DOHH2 (cell line): ENCODE measurements at regions not wholly inside any gene's neighbourhood (a gene's known extent, or its start where the extent isn't known, plus 50 kb on each side); places are given as distances from the start of the nearest gene placed in this dataset.

Experiments
- EZH2phosphoT487 ChIP-seq: fragments of 200-600 bp; sonication (generic); IDR thresholded peaks from 2 replicates; pipeline ENCODE4 v1.6.1; 2017; ENCODE audit warnings: borderline replicate concordance, mild to moderate bottlenecking, antibody characterized with exemption, low read length, moderate library complexity, mixed read lengths
- TF ChIP-seq, protein P1 (sequence below): fragments of 200-600 bp; sonication (generic); IDR thresholded peaks from one replicate; pipeline ENCODE4 v1.5.1; 2014; ENCODE audit warnings: antibody characterized with exemption, mild to moderate bottlenecking, low read depth, low read length; ENCODE audit not compliant: poor library complexity, severe bottlenecking

DNA sequence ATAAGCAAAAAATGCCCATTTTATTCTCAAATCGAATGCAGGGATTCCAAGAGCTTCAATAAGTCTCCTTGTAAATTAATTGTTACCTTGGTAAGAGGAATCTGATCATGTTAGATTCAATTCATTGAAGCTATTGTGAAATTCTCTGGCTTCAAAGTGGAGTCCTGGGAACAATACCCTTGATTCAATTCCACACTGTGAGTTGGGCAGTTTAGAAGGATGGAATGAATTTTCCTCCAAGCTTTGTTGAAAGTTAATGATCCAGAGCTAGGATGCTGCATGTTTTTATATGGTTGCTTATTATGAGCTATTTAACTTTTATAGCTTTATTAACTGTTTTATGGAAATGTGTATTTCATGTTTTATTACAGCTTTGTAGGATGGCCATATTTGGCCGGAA, 89.9 kb upstream of the IGF1 start:
- TF ChIP-seq, protein P1, sequence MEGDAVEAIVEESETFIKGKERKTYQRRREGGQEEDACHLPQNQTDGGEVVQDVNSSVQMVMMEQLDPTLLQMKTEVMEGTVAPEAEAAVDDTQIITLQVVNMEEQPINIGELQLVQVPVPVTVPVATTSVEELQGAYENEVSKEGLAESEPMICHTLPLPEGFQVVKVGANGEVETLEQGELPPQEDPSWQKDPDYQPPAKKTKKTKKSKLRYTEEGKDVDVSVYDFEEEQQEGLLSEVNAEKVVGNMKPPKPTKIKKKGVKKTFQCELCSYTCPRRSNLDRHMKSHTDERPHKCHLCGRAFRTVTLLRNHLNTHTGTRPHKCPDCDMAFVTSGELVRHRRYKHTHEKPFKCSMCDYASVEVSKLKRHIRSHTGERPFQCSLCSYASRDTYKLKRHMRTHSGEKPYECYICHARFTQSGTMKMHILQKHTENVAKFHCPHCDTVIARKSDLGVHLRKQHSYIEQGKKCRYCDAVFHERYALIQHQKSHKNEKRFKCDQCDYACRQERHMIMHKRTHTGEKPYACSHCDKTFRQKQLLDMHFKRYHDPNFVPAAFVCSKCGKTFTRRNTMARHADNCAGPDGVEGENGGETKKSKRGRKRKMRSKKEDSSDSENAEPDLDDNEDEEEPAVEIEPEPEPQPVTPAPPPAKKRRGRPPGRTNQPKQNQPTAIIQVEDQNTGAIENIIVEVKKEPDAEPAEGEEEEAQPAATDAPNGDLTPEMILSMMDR: no peak
- no peak for TF ChIP-seq EZH2phosphoT487
